ENCODE measurements at regions not wholly inside any gene's neighbourhood (a gene's known extent, or its start where the extent isn't known, plus 50 kb on each side); places are given as distances from the start of the nearest gene placed in this dataset.
"Not testable (repeated sequence)": the region's sequence is repeated elsewhere in the genome, so short reads cannot be mapped to it uniquely, and the experiment has no call there.

GRCh38 chr13:90329641-90330040 is 1017.8 kb upstream of the MIR17HG start:
- no peak overlapping the region for H3K4me3 ChIP-seq (ENCODE audit: low read depth, low read length)

- H3K4me3 ChIP-seq (ENCODE audit: low read depth, low read length): no peak overlapping the region
These were observed 1015.5 kb upstream of the MIR17HG start for GRCh38 chr13:90331974-90332373.

GRCh38 chr13:90336507-90336906 is 1011.0 kb upstream of the MIR17HG start:
- H3K4me3 ChIP-seq (ENCODE audit: low read depth, low read length): no peak overlapping the region

GRCh38 chr13:90341348-90341747 is 1006.1 kb upstream of the MIR17HG start:
- H3K4me3 ChIP-seq (ENCODE audit: low read depth, low read length): not testable (repeated sequence)

GRCh38 chr13:90348477-90349136 is 998.9 kb upstream of the MIR17HG start:
- not testable (repeated sequence) for H3K4me3 ChIP-seq (ENCODE audit: low read depth, low read length)

GRCh38 chr13:90352763-90353162 is 994.7 kb upstream of the MIR17HG start:
- no peak overlapping the region for H3K4me3 ChIP-seq (ENCODE audit: low read depth, low read length)

- no peak overlapping the region for H3K4me3 ChIP-seq (ENCODE audit: low read depth, low read length)
These were observed 992.2 kb upstream of the MIR17HG start for GRCh38 chr13:90355162-90355751.

- no peak overlapping the region for H3K4me3 ChIP-seq (ENCODE audit: low read depth, low read length)
These were observed 986.7 kb upstream of the MIR17HG start for GRCh38 chr13:90360785-90361184.

GRCh38 chr13:90362707-90363106 is 984.8 kb upstream of the MIR17HG start:
- H3K4me3 ChIP-seq (ENCODE audit: low read depth, low read length): no peak overlapping the region

- no peak overlapping the region for H3K4me3 ChIP-seq (ENCODE audit: low read depth, low read length)
These were observed 982.4 kb upstream of the MIR17HG start for GRCh38 chr13:90365130-90365529.

- no peak overlapping the region for H3K4me3 ChIP-seq (ENCODE audit: low read depth, low read length)
These were observed 973.3 kb upstream of the MIR17HG start for GRCh38 chr13:90374168-90374567.

- H3K4me3 ChIP-seq (ENCODE audit: low read depth, low read length): no peak overlapping the region
These were observed 971.6 kb upstream of the MIR17HG start for GRCh38 chr13:90375851-90376250.

GRCh38 chr13:90382425-90382824 is 965.1 kb upstream of the MIR17HG start:
- H3K4me3 ChIP-seq (ENCODE audit: low read depth, low read length): no peak overlapping the region

- H3K4me3 ChIP-seq (ENCODE audit: low read depth, low read length): no peak overlapping the region
These were observed 961.6 kb upstream of the MIR17HG start for GRCh38 chr13:90385781-90386489.

- no peak overlapping the region for H3K4me3 ChIP-seq (ENCODE audit: low read depth, low read length)
These were observed 958.5 kb upstream of the MIR17HG start for GRCh38 chr13:90388887-90389452.

GRCh38 chr13:90389537-90389936 is 958.0 kb upstream of the MIR17HG start:
- no peak overlapping the region for H3K4me3 ChIP-seq (ENCODE audit: low read depth, low read length)

GRCh38 chr13:90393408-90393807 is 954.1 kb upstream of the MIR17HG start:
- H3K4me3 ChIP-seq (ENCODE audit: low read depth, low read length): no peak overlapping the region

- H3K4me3 ChIP-seq (ENCODE audit: low read depth, low read length): no peak overlapping the region
These were observed 952.1 kb upstream of the MIR17HG start for GRCh38 chr13:90395348-90395747.

GRCh38 chr13:90395846-90396245 is 951.6 kb upstream of the MIR17HG start:
- H3K4me3 ChIP-seq (ENCODE audit: low read depth, low read length): no peak overlapping the region

GRCh38 chr13:90396266-90396665 is 951.2 kb upstream of the MIR17HG start:
- H3K4me3 ChIP-seq (ENCODE audit: low read depth, low read length): no peak overlapping the region

GRCh38 chr13:90397503-90397902 is 950.0 kb upstream of the MIR17HG start:
- H3K4me3 ChIP-seq (ENCODE audit: low read depth, low read length): no peak overlapping the region

- H3K4me3 ChIP-seq (ENCODE audit: low read depth, low read length): no peak overlapping the region
These were observed 947.1 kb upstream of the MIR17HG start for GRCh38 chr13:90400372-90400771.

Data from iPS-11a (cell line).